GM18951 (cell line): ENCODE measurements at regions not wholly inside any gene's neighbourhood (a gene's known extent, or its start where the extent isn't known, plus 50 kb on each side); places are given as distances from the start of the nearest gene placed in this dataset.

Source experiments
- POLR2A ChIP-seq: IDR thresholded peaks from 4 replicates; pipeline ENCODE4 v1.6.1; 2011; ENCODE audit warnings: mild to moderate bottlenecking; ENCODE audit not compliant: insufficient read length, insufficient read depth; ENCODE audit errors: extremely low read depth
- in situ Hi-C: fragments of 300-500 bp; cut with MboI; formaldehyde crosslinking; loops from one replicate; pipeline ENCODE4 v1.12.0; 2022; ENCODE audit warnings: low sequenced_read_pairs, mixed read lengths, inconsistent platforms; ENCODE audit not compliant: unreplicated experiment

- no peak for TF ChIP-seq POLR2A
- in situ Hi-C loops = no loop called here
Observed at GRCh38 chr4:136198358-136198757, 1333.9 kb downstream of the PCDH18 start.

- in situ Hi-C loops = no loop called here
- TF ChIP-seq POLR2A = no peak
Observed at GRCh38 chr4:136194962-136195361, 1337.3 kb downstream of the PCDH18 start.

- in situ Hi-C loops = no loop called here
- TF ChIP-seq POLR2A = no peak
Observed at GRCh38 chr4:136186650-136187049, 1345.6 kb downstream of the PCDH18 start.

GRCh38 chr4:136183513-136183912 is 1348.8 kb downstream of the PCDH18 start:
- in situ Hi-C loops = no loop called here
- TF ChIP-seq POLR2A = no peak

GRCh38 chr4:136156947-136157346 is 1375.3 kb downstream of the PCDH18 start:
- no peak for TF ChIP-seq POLR2A
- in situ Hi-C loops = no loop called here

- TF ChIP-seq POLR2A = no peak
- in situ Hi-C loops = no loop called here
Observed at GRCh38 chr4:136150046-136150445, 1382.2 kb downstream of the PCDH18 start.

- in situ Hi-C loops = no loop called here
- no peak for TF ChIP-seq POLR2A
Observed at GRCh38 chr4:136136601-136137000, 1395.7 kb downstream of the PCDH18 start.

GRCh38 chr4:136124251-136124745 is 1408.0 kb downstream of the PCDH18 start:
- TF ChIP-seq POLR2A = no peak
- in situ Hi-C loops = no loop called here

- no peak for TF ChIP-seq POLR2A
- in situ Hi-C loops = no loop called here
Observed at GRCh38 chr4:136121426-136121825, 1410.9 kb downstream of the PCDH18 start.

- no peak for TF ChIP-seq POLR2A
- in situ Hi-C loops = no loop called here
Observed at GRCh38 chr4:136113921-136114320, 1418.4 kb downstream of the PCDH18 start.

- in situ Hi-C loops = no loop called here
Observed at GRCh38 chr4:136112116-136112515, 1420.2 kb downstream of the PCDH18 start.

GRCh38 chr4:136106753-136107152 is 1425.5 kb downstream of the PCDH18 start:
- in situ Hi-C loops = no loop called here
- TF ChIP-seq POLR2A = no peak

More at GRCh38 chr4:136112116-136112515, 1420.2 kb downstream of the PCDH18 start:
- TF ChIP-seq POLR2A = no peak

GRCh38 chr4:136103616-136104015 is 1428.7 kb downstream of the PCDH18 start:
- in situ Hi-C loops = no loop called here
- TF ChIP-seq POLR2A = no peak

GRCh38 chr4:136097676-136098075 is 1434.6 kb downstream of the PCDH18 start:
- no peak for TF ChIP-seq POLR2A
- in situ Hi-C loops = no loop called here
